ENCODE measurements at regions not wholly inside any gene's neighbourhood (a gene's known extent, or its start where the extent isn't known, plus 50 kb on each side); places are given as distances from the start of the nearest gene placed in this dataset.

GRCh38 chr13:38160131-38160530 lies 189.5 kb upstream of the UFM1 start:
- Histone ChIP-seq H3K9me3 (ENCODE audit: control insufficient read depth, insufficient read depth, low read depth, low read length) (no peaks in the 10 kb centered on the region), H3K36me3 (ENCODE audit: control insufficient read depth, insufficient read depth, low read length) (no peaks in the 10 kb centered on the region), H3K4me1 (ENCODE audit: control insufficient read depth, extremely low read depth, insufficient read depth, low read length) (no peaks in the 10 kb centered on the region), H3K4me2 (ENCODE audit: extremely low read depth, insufficient read depth, low read length) (no peak overlapping the region), H3K4me3 (replicated peaks in 1 of 4; ENCODE audit: control extremely low read depth in 1 of 4, insufficient read depth in 1 of 4, low read depth in 3 of 4, low read length in 4 of 4) (no peak overlapping the region), H3K9ac (ENCODE audit: insufficient read depth, low read length) (no peak overlapping the region), H3K79me2 (ENCODE audit: control insufficient read depth, insufficient read depth, low read length) (no peaks in the 10 kb centered on the region), H4K20me1 (ENCODE audit: control insufficient read depth, extremely low read depth, insufficient read depth, low read length) (no peaks in the 10 kb centered on the region), H2AFZ (ENCODE audit: low read length) (no peak overlapping the region), H3K27ac (ENCODE audit: insufficient read depth, low read length) (no peak overlapping the region), H3K27me3 (ENCODE audit: control insufficient read depth, insufficient read depth, low read length) (no peaks in the 10 kb centered on the region)
- no peak for DNase-seq (ENCODE audit: low read depth in 2 of 2)
- TF ChIP-seq CTCF (conservative IDR thresholded peaks at IDR 0.05 in 1 of 2, IDR thresholded peaks at IDR 0.05 in 1 of 2; ENCODE audit: low read depth in 1 of 2, low read length in 2 of 2), result no peak
- no peak for TF ChIP-seq EZH2 (IDR thresholded peaks at IDR 0.05; ENCODE audit: low read length, missing control alignments)

- Histone ChIP-seq H3K9me3 (ENCODE audit: control insufficient read depth, insufficient read depth, low read depth, low read length) (no peaks in the 10 kb centered on the region), H3K27me3 (ENCODE audit: control insufficient read depth, insufficient read depth, low read length) (no peaks in the 10 kb centered on the region), H4K20me1 (ENCODE audit: control insufficient read depth, extremely low read depth, insufficient read depth, low read length) (no peaks in the 10 kb centered on the region), H3K36me3 (ENCODE audit: control insufficient read depth, insufficient read depth, low read length) (no peaks in the 10 kb centered on the region), H2AFZ (ENCODE audit: low read length) (no peak overlapping the region), H3K4me3 (replicated peaks in 1 of 4; ENCODE audit: control extremely low read depth in 1 of 4, insufficient read depth in 1 of 4, low read depth in 3 of 4, low read length in 4 of 4) (no peak overlapping the region), H3K4me1 (ENCODE audit: control insufficient read depth, extremely low read depth, insufficient read depth, low read length) (no peaks in the 10 kb centered on the region), H3K79me2 (ENCODE audit: control insufficient read depth, insufficient read depth, low read length) (no peaks in the 10 kb centered on the region), H3K4me2 (ENCODE audit: extremely low read depth, insufficient read depth, low read length) (no peak overlapping the region), H3K27ac (ENCODE audit: insufficient read depth, low read length) (no peak overlapping the region), H3K9ac (ENCODE audit: insufficient read depth, low read length) (no peak overlapping the region)
- no peak for DNase-seq (ENCODE audit: low read depth in 2 of 2)
- TF ChIP-seq EZH2 (IDR thresholded peaks at IDR 0.05; ENCODE audit: low read length, missing control alignments), result no peak
Measured at GRCh38 chr13:38159710-38160109, 189.9 kb upstream of the UFM1 start.

- Histone ChIP-seq H3K27me3 (ENCODE audit: control insufficient read depth, insufficient read depth, low read length) (no peaks in the 10 kb centered on the region), H3K79me2 (ENCODE audit: control insufficient read depth, insufficient read depth, low read length) (no peaks in the 10 kb centered on the region), H3K9ac (ENCODE audit: insufficient read depth, low read length) (no peak overlapping the region), H3K4me1 (ENCODE audit: control insufficient read depth, extremely low read depth, insufficient read depth, low read length) (no peaks in the 10 kb centered on the region), H2AFZ (ENCODE audit: low read length) (no peak overlapping the region), H3K27ac (ENCODE audit: insufficient read depth, low read length) (no peak overlapping the region), H3K9me3 (ENCODE audit: control insufficient read depth, insufficient read depth, low read depth, low read length) (no peaks in the 10 kb centered on the region), H3K36me3 (ENCODE audit: control insufficient read depth, insufficient read depth, low read length) (no peaks in the 10 kb centered on the region), H3K4me2 (ENCODE audit: extremely low read depth, insufficient read depth, low read length) (no peak overlapping the region), H4K20me1 (ENCODE audit: control insufficient read depth, extremely low read depth, insufficient read depth, low read length) (no peaks in the 10 kb centered on the region), H3K4me3 (replicated peaks in 1 of 4; ENCODE audit: control extremely low read depth in 1 of 4, insufficient read depth in 1 of 4, low read depth in 3 of 4, low read length in 4 of 4) (no peak overlapping the region)
- TF ChIP-seq EZH2 (IDR thresholded peaks at IDR 0.05; ENCODE audit: low read length, missing control alignments) (no peak), CTCF (conservative IDR thresholded peaks at IDR 0.05 in 1 of 2, IDR thresholded peaks at IDR 0.05 in 1 of 2; ENCODE audit: low read depth in 1 of 2, low read length in 2 of 2) (no peak)
- DNase-seq (ENCODE audit: low read depth in 2 of 2), result no peak
Measured at GRCh38 chr13:38147050-38147449, 202.6 kb upstream of the UFM1 start.

Data from fibroblast of lung (primary cell).